HG03439 (cell line): ENCODE measurements at regions not wholly inside any gene's neighbourhood (a gene's known extent, or its start where the extent isn't known, plus 50 kb on each side); places are given as distances from the start of the nearest gene placed in this dataset.
"Not testable (repeated sequence)": the region's sequence is repeated elsewhere in the genome, so short reads cannot be mapped to it uniquely, and the experiment has no call there.

Source experiments
- ATAC-seq: cut with Tn5 transposase; IDR thresholded peaks from one replicate; pipeline ENCODE4 v1.9.1; 2021; ENCODE audit warnings: mild to moderate bottlenecking, moderate library complexity; ENCODE audit not compliant: unreplicated experiment

- no peak for ATAC-seq
These were observed 397.6 kb upstream of the PITX2 start for GRCh38 chr4:111020476-111020875.

GRCh38 chr4:111020961-111021360, 398.1 kb upstream of the PITX2 start:
- ATAC-seq: no peak

GRCh38 chr4:111022758-111023157, 399.9 kb upstream of the PITX2 start:
- no peak for ATAC-seq

GRCh38 chr4:111027526-111027925, 404.6 kb upstream of the PITX2 start:
- no peak for ATAC-seq

GRCh38 chr4:111028795-111029194, 405.9 kb upstream of the PITX2 start:
- no peak for ATAC-seq

GRCh38 chr4:111031001-111031579, 408.2 kb upstream of the PITX2 start:
- ATAC-seq: no peak

- no peak for ATAC-seq
These were observed 408.7 kb upstream of the PITX2 start for GRCh38 chr4:111031596-111031995.

GRCh38 chr4:111037591-111038360, 414.9 kb upstream of the PITX2 start:
- no peak for ATAC-seq

- ATAC-seq: no peak
These were observed 418.0 kb upstream of the PITX2 start for GRCh38 chr4:111040904-111041303.

- no peak for ATAC-seq
These were observed 420.4 kb upstream of the PITX2 start for GRCh38 chr4:111043286-111043685.

GRCh38 chr4:111045992-111046391, 423.1 kb upstream of the PITX2 start:
- ATAC-seq: no peak

GRCh38 chr4:111046811-111047210, 423.9 kb upstream of the PITX2 start:
- ATAC-seq: no peak

- ATAC-seq: no peak
These were observed 425.4 kb upstream of the PITX2 start for GRCh38 chr4:111048316-111048715.

GRCh38 chr4:111064342-111064993, 441.6 kb upstream of the PITX2 start:
- ATAC-seq: no peak

GRCh38 chr4:111066001-111066400, 443.1 kb upstream of the PITX2 start:
- no peak for ATAC-seq

GRCh38 chr4:111066447-111066846, 443.6 kb upstream of the PITX2 start:
- no peak for ATAC-seq

- no peak for ATAC-seq
These were observed 444.0 kb upstream of the PITX2 start for GRCh38 chr4:111066887-111067286.

GRCh38 chr4:111068883-111069282, 446.0 kb upstream of the PITX2 start:
- no peak for ATAC-seq

GRCh38 chr4:111070390-111070789, 447.5 kb upstream of the PITX2 start:
- no peak for ATAC-seq

- ATAC-seq: no peak
These were observed 451.7 kb upstream of the PITX2 start for GRCh38 chr4:111074523-111075114.

GRCh38 chr4:111076299-111076698, 453.4 kb upstream of the PITX2 start:
- ATAC-seq: not testable (repeated sequence)

- ATAC-seq: no peak
These were observed 485.3 kb upstream of the PITX2 start for GRCh38 chr4:111108153-111108552.
